Sigmoid colon (tissue), 6 donors: ENCODE measurements at regions not wholly inside any gene's neighbourhood (a gene's known extent, or its start where the extent isn't known, plus 50 kb on each side); places are given as distances from the start of the nearest gene placed in this dataset.
A peak's percentile ranks its signal among the peaks of the same experiment; 100 is the strongest.
"Not testable (repeated sequence)": the region's sequence is repeated elsewhere in the genome, so short reads cannot be mapped to it uniquely, and the experiment has no call there.

Experiments
- DNase-seq: peaks from one replicate; pipeline ENCODE4 v3.0.0-alpha.2; 2019
- H3K27ac ChIP-seq, 4 donors: fragments of 200-600 bp; sonication (generic); one replicate each; pipeline ENCODE4 v1.5.1; 2016 to 2019; ENCODE audit warnings: mild to moderate bottlenecking in 1 of 4
- H3K27me3 ChIP-seq, 3 donors: fragments of 200-600 bp; sonication (generic); one replicate each; pipeline ENCODE4 v1.5.1; 2019; ENCODE audit warnings: mild to moderate bottlenecking in 1 of 3
- H3K36me3 ChIP-seq, 4 donors: fragments of 200-600 bp; sonication (generic); one replicate each; pipeline ENCODE4 v1.5.1; 2016 to 2019
- H3K4me1 ChIP-seq, 4 donors: fragments of 200-600 bp; sonication (generic); one replicate each; pipeline ENCODE4 v1.5.1; 2017 to 2019
- H3K4me3 ChIP-seq, 4 donors: fragments of 200-600 bp; sonication (generic); one replicate each; pipeline ENCODE4 v1.5.1; 2017 to 2019; ENCODE audit warnings: mild to moderate bottlenecking in 2 of 4, moderate library complexity in 1 of 4
- H3K9me3 ChIP-seq, 4 donors: fragments of 200-600 bp in 3 of 4; sonication (generic) in 3 of 4; one replicate each; pipeline versions ENCODE4 v1.5.1 to v1.6.1; 2013 to 2019
- CTCF ChIP-seq, 4 experiments: fragments of 450-650 bp in 3 of 4; fragments of 200-600 bp in 1 of 4; IDR thresholded peaks; one replicate each; pipeline ENCODE4 v1.5.1; 2016 to 2019; ENCODE audit warnings: antibody characterized with exemption in 4 of 4, mild to moderate bottlenecking in 3 of 4, moderate library complexity in 2 of 4
- EP300 ChIP-seq, 4 donors: sonication (generic); formaldehyde crosslinking; IDR thresholded peaks; one replicate each; pipeline ENCODE4 v1.6.1; 2017; ENCODE audit warnings: antibody characterized with exemption in 4 of 4
- POLR2A ChIP-seq, 2 donors: fragments of 450-650 bp; IDR thresholded peaks; one replicate each; pipeline ENCODE4 v1.6.1; 2016; ENCODE audit warnings: antibody characterized with exemption in 2 of 2, mild to moderate bottlenecking in 2 of 2, moderate library complexity in 2 of 2
- POLR2AphosphoS5 ChIP-seq, 4 donors: sonication (generic); formaldehyde crosslinking; IDR thresholded peaks; one replicate each; pipeline ENCODE4 v1.6.1; 2017; ENCODE audit warnings: antibody characterized with exemption in 4 of 4
- WGBS, 2 donors: extraction: QIAGEN DNeasy Blood & Tissue Kit; methylation state at CpG; one replicate each; pipeline ENCODE4 v1.1.7; 2013; 5-methylcytosine and 5-hydroxymethylcytosine counted together
- intact Hi-C: fragments of 100-400 bp; cut with DNase I; formaldehyde crosslinking; loops from one replicate; pipeline ENCODE4 v1.15.1; 2023
- donor health status: healthy with polysubstance abuse.
- donor health status: healthy.

DNA sequence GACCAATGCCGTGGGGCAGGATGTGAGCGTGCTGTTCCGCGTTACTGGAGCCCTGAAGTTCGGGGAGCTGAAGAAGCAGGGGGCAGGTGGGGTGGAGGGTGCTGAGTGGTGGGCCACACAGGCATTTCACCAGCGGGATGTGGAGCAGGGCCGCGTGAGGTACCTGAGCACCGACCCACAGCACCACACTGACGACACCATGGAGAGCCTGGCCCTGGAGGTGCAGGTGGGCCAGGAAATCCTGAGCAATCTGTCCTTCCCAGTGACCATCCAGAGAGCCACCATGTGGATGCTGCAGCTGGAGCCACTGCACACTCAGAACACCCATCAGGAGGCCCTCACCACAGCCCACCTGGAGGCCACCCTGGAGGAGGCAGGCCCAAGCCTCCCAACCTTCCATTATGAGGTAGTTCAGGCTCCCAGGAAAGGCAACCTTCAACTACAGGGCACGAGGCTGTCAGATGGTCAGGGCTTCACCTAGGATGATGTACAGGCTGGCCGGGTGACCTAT is 179.6 kb downstream of the TBC1D2B start:
- no peak overlapping the region for H3K4me3 ChIP-seq
- 93 to 94% methylated on average over 12 of the region's 12 CpGs for WGBS, 2 donors
- no peaks in the 10 kb centered on the region for H3K4me1 ChIP-seq
- intact Hi-C loops: no loop called here
- H3K27me3 ChIP-seq: no peaks in the 10 kb centered on the region
- DNase-seq: peak; percentile 48
- no peak overlapping the region for H3K27ac ChIP-seq
- TF ChIP-seq CTCF (IDR thresholded peaks at IDR 0.05): no peak
- TF ChIP-seq EP300 (IDR thresholded peaks at IDR 0.05): no peak
- no peak for TF ChIP-seq POLR2AphosphoS5 (IDR thresholded peaks at IDR 0.05)
- TF ChIP-seq POLR2A (IDR thresholded peaks at IDR 0.05): no peak
- no peaks in the 10 kb centered on the region for H3K36me3 ChIP-seq
- H3K9me3 ChIP-seq: no peaks in the 10 kb centered on the region

DNA sequence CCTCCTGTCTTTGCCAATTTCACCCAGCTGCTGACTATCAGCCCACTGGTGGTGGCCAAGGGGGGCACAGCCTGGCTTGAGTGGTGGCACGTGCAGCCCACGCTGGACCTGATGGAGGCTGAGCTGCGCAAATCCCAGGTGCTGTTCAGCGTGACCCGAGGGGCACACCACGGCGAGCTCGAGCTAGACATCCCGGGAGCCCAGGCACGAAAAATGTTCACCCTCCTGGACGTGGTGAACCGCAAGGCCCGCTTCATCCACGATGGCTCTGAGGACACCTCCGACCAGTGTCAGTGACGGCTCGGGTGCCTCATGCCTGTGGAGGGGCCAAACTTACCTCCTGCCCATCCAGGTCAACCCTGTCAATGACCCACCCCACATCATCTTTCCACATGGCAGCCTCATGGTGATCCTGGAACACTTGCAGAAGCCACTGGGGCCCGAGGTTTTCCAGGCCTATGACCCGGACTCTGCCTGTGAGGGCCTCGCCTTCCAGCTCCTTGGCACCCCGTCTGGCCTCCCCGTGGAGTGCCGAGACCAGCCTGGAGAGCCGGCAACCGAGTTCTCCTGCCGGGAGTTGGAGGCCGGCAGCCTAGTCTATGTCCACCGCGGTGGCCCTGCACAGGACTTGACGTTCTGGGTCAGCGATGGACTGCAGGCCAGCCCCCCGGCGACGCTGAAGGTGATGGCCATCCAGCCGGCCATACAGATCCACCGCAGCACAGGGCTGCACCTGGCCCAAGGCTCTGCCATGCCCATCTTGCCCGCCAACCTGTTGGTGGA is 180.2 kb downstream of the TBC1D2B start:
- not testable (repeated sequence) for H3K36me3 ChIP-seq, H3K27me3 ChIP-seq, H3K27ac ChIP-seq

DNA sequence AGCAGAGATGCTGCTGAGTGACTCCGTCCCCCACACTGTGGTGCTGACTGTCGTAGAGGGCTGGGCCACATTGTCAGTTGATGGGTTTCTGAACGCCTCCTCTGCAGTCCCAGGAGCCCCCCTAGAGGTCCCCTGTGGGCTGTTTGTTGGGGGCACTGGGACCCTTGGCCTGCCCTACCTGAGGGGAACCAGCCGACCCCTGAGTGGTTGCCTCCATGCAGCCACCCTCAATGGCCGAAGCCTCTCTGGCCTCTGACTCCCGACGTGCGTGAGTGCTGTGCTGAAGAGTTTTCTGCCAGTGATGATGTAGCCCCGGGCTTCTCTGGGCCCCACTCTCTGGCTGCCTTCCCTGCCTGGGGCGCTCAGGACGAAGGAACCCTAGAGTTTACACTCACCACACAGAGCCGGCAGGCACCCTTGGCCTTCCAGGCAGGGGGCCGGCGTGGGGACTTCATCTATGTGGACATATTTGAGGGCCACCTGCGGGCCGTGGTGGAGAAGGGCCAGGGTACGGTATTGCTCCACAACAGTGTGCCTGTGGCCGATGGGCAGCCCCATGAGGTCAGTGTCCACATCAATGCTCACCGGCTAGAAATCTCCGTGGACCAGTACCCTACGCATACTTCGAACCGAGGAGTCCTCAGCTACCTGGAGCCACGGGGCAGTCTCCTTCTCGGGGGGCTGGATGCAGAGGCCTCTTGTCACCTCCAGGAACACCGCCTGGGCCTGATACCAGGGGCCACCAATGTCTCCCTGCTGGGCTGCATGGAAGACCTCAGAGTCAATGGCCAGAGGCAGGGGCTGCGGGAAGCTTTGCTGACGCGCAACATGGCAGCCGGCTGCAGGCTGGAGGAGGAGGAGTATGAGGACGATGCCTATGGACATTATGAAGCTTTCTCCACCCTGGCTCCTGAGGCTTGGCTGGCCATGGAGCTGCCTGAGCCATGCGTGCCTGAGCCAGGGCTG is 181.1 kb downstream of the TBC1D2B start:
- H3K4me1 ChIP-seq, H3K4me3 ChIP-seq, H3K27me3 ChIP-seq, H3K27ac ChIP-seq, H3K36me3 ChIP-seq, intact Hi-C loops, H3K9me3 ChIP-seq: not testable (repeated sequence)
- 87 to 89% methylated on average over 32 of the region's 32 CpGs for WGBS, 2 donors
- peak; percentile 38 for DNase-seq

More for the DNA sequence above, 180.2 kb downstream of the TBC1D2B start:
- intact Hi-C loops, H3K9me3 ChIP-seq, H3K4me1 ChIP-seq, H3K4me3 ChIP-seq: not testable (repeated sequence)
- 91 to 94% methylated on average over 36 to 37 of the region's 37 CpGs for WGBS, 2 donors
- peak; percentile 59 for DNase-seq

- Histone ChIP-seq H3K4me1 (no peaks in the 10 kb centered on the region), H3K4me3 (no peak overlapping the region), H3K9me3 (no peaks in the 10 kb centered on the region), H3K27ac (no peak overlapping the region), H3K27me3 (no peaks in the 10 kb centered on the region), H3K36me3 (no peaks in the 10 kb centered on the region)
- no peak for DNase-seq
- intact Hi-C loops: no loop called here
- WGBS, 2 donors: 88 to 93% methylated on average over 3 of the region's 3 CpGs
- TF ChIP-seq EP300 (IDR thresholded peaks at IDR 0.05) (no peak), POLR2A (IDR thresholded peaks at IDR 0.05) (no peak), POLR2AphosphoS5 (IDR thresholded peaks at IDR 0.05) (no peak), CTCF (IDR thresholded peaks at IDR 0.05) (no peak)
Observed at GRCh38 chr15:77895742-77896141, 181.8 kb downstream of the TBC1D2B start.

- H3K4me1 ChIP-seq, H3K4me3 ChIP-seq, intact Hi-C loops, H3K27me3 ChIP-seq, H3K9me3 ChIP-seq, H3K36me3 ChIP-seq, DNase-seq, H3K27ac ChIP-seq: not testable (repeated sequence)
- 49 to 62% methylated on average over 4 of the region's 4 CpGs for WGBS, 2 donors
Observed at GRCh38 chr15:77895145-77895544, 182.4 kb downstream of the TBC1D2B start.

DNA sequence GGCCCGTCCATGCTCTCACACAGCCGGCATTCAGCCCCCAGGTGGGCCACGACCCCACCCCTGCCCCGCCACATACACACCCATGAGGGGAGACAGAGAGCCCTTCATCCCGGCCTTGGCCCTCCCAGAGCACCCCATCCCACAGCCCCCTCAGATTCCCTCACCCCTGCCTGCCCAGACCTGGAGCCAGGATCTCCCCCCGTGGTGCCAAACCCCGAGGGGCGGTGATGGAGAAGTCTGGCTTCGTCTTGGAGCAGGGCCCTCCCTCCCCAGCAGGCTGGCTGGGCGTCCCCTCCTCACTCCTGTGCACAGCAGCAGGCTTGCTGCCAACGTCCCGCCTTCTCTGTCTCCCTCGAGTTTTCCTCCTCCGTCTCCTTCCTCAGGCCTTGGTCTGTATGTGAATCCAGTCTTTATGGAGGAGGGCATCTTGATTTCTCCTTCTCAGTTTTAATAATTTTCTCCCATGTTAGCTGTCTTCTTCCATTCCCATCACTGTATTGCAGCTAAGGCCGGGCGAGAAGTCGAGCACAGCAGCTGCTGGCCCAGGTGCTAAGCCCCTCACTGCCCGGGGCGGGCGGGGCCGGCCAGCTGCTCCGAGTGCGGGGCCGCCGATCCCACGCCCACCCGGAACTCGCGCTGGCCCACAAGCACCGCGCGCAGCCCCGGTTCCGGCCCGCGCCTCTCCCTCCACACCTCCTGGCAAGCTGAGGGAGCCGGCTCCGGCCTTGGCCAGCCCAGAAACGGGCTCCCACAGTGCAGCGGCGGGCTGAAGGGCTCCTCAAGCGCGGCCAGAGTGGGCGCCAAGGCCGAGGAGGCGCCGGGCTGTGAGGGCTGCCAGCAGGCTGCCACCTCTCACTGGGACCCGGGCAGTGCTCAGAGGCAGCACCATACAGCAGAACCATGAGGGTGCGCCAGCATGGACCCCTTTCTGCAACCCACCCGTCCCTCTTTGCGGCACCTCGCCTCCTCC is 183.6 kb downstream of the TBC1D2B start:
- H3K27me3 ChIP-seq, intact Hi-C loops, H3K36me3 ChIP-seq, H3K27ac ChIP-seq, H3K9me3 ChIP-seq, DNase-seq, H3K4me3 ChIP-seq, H3K4me1 ChIP-seq: not testable (repeated sequence)
- 30 to 76% methylated on average over 50 to 51 of the region's 52 CpGs for WGBS, 2 donors

DNA sequence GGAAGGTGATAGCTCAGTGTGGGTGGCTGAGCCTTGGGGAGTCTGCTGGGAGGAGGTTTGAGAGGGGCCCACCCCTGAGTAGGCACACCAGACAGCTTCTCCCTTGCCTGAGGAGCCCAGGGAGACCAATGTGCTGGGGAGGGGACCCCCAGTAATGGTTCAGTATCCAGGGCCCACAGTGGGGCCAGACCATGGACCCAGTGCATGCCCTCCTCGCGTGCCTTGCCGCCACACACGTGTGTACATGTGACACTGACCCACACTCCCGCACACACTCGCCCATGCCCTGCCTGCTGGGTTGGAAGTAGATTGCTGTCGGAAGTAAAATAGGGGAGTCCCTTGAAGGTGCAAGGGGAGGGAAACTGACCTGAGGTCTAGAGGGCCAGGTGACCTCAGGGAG is 184.3 kb downstream of the TBC1D2B start:
- H3K4me1 ChIP-seq, DNase-seq, intact Hi-C loops, H3K27me3 ChIP-seq, H3K27ac ChIP-seq, H3K4me3 ChIP-seq, H3K36me3 ChIP-seq, H3K9me3 ChIP-seq: not testable (repeated sequence)
- WGBS, 2 donors: 96% methylated on average over 7 of the region's 7 CpGs
